Hematopoietic multipotent progenitor cell (in vitro differentiated cells): ENCODE measurements at regions not wholly inside any gene's neighbourhood (a gene's known extent, or its start where the extent isn't known, plus 50 kb on each side); places are given as distances from the start of the nearest gene placed in this dataset.

Experiments used
- DNase-seq, 3 donors: peaks; one replicate each; pipeline ENCODE4 v3.0.0-alpha.2; 2011 to 2015; ENCODE audit warnings: low read depth in 2 of 3, low spot score in 2 of 3

DNA sequence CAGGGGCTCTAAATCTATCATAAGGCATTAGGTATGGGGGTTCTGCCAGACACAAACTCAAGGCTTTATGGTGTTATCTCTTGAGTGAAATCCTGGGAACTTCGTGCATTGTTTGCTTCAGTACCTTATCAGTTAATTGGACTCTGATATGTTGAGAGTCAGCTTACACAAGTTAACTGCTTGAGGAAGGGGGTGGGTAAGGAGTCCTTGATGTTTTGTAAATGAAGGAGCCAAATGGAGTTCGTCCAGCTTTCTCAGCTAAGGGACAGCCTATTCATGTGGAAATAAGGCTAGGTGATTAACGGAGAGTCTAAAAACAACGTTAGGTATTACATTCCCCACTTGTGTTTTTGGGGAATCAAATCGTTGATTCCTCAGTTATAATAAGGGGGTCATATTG is 157.4 kb downstream of the TRIM27 start:
- DNase-seq, result no peak

DNA sequence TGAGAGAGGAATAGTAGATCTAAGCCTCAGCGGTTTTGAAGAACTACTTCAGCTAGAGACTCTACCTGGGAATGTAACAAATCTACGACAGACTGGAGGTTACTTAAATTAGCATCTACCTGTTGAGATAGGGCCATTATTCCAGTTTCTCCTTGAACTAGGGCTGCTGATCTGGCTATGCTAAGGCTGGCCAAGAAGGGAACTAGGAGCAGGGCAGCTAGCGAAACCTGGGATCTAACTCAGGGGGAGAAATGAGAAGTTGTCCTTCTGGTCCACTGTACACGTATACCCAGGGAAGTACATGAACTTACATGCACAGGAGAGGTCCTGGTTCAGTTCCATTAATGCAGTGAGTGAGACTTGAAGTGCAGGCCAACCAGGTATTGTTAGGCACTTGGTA is 156.7 kb downstream of the TRIM27 start:
- no peak for DNase-seq

DNA sequence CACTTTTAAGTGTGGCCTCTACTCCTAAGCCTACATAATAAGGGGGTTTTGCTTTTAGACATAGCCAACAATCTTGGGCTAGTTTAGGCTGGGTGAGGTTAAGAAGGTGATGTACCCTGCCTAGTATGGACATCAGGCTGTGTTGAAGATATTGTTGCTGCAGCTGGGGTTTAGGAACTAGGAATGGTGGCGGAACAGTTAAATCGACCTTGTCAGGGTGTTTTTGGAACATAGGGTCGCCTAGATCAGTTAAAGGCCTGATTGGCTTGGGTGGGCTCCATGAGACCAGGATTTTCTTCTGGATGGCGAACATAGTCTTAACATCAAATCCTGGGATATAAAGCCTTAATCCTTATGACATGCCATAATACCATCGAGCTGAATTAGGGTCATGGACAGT is 156.1 kb downstream of the TRIM27 start:
- DNase-seq, result no peak

DNA sequence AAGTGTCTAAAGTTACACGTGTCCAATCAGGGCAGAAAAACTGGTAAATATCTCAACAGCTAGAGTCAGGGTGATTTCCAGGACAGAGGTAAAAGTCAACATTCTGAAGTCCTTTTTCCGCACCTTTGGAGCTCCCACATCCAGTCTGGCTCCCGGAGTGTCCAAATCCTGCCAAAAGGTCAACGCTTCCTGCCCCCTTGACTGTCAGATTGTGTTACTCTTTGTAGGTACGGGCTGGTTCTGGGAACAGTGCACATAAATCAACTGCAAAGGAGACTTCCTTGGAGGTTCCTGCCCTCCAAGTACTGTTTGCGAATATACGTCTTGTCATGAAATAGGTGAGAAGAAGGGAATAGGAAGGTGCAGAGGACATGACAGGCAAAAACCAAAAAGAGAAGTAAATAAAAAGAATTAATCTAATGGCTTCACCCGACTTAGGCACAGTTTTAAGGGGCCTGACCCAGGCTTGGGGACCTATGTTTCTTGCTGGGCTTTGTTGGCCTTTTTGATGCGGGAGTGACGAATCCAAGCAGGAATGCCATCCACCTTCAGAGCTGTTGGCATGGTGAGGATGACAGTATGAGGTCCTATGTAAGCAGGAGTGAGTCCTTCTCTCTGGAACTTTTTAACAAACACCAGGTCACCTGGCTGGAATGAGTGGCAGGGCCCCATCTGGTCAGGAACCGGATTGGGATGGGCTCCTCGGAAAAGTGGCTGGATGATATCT is 155.4 kb downstream of the TRIM27 start:
- DNase-seq, result no peak

DNA sequence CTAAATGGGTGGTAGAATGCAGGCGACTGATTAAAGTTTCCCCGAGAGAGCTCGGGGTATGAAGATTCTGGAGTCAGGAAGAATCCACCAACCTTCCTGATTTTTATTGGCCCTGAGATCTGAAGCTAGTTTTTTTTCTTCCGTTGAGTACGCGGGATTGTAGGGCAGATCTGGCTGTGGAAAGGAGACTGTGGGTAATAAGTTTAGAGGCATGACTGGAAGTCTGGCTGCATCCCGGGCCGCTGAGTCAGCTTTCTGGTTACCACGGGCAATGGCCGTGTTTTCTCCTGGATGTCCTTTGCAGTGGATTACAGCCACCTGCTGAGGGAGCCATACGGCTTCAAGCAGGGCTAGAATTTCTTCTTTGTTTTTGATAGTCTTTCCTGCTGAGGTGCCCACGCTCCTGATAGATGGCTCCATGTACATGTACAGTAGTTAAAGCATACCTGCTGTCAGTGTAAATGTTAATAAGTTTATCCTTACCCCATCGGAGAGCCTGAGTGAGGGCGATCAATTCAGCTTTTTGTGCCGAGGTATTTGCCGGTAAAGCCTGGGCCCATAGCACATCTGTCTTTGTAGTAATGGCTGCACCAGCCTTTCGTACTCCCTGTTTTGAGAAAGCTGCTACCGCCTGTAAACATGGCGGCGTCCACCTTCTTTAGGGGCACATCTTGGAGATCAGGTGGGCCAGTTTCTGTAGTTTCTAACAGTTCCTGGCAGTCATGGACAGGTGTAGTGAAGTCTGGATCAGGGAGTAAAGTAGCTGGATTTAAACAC is 154.0 kb downstream of the TRIM27 start:
- no peak for DNase-seq

DNA sequence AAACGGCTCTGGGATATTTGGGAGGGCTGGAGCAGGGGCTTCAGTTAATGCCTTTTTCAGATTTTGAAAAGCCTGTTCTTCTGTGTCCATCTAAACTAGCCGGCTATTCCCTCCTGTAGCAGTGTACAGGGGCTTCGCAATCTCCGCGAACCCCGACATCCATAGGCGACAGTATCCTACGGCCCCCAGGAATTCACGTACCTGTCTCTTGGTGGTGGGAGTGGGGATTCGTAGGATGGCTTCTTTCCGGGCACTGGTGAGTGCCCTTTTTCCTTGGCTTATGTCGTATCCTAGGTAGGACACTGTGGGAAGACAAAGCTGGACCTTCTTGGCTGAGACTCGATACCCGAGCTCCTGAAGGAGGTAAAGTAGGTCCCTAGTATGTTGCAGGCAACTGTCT is 153.1 kb downstream of the TRIM27 start:
- DNase-seq, result no peak

DNA sequence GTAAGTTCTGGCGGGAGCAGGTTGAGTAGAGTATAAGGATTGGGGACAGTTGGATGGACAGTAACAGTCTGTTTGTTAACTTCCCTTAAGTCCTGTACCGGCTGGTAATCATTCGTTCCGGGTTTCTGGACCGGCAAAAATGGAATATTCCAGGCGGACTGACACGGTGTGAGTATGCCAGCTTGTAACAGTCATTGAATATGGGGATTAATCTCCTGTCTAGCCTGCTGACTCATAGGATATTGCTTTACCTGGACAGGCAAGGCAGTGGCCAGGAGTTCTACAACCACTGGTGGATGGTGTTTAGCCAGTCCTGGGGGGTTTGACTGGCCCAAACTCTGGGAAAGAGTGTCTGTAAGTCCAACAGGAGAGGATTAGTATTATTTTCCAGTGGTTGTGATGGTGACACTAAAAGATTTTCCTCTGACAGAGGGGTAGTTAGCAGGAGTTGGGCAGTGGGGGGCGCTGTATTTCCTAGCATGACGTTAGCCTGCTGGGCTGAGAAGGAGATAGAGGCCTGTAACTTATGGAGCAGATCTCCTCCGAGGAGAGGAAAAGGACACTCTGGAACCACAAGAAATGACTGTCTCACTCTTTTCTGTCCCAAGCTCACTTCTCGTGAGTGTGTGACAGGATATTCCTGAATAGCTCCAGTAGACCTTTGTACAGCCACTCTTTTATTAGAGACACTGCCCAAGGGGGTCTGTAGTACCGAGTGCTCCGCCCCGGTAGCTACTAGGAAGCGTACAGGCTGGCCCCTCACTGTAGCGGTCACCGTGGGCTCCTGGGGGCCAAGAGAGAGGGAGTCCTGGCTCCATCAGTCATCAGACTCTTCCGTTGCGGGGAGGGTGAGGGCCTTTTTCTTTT is 152.2 kb downstream of the TRIM27 start:
- DNase-seq, result no peak

DNA sequence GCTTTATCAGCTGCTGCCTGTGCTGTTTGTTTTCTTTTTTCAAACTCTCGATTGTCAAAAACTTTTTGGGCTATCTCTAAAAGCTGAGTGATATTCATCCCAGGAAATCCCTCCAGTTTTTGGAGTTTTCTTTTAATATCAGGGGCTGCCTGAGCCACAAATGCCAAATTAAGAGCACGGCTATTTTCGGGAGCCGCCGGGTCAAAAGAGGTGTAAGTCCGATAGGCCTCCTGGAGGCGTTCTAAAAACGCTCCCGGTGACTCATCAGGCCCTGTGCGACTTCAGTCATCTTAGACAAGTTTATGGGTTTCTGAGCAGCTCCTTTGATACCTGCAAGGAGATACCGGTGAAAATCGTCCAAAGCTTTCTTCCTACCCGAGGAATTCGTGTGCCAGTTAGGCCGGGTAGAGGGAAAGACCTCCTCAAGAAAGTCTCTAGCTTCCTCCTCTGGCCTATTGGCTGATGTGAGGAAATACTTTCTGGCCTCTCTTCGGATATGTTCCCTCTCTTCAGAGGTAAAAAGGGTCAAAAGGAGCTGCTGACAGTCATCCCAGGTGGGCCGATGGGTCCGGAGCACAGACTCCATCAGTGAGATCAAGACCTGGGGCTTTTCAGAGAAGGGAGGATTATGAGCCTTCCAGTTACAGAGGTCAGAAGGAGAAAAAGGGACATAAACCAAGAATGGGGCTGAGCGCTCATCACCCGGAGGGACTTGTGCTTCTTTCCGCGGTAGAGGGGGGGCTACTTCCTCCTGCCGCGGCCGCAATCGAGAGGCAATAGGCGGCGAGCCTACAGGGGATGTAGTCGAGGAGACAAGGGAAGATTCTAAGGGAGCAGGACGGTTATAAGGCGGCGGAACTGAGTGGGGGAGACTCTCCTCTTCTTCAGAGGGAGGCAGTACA is 151.1 kb downstream of the TRIM27 start:
- no peak for DNase-seq

DNA sequence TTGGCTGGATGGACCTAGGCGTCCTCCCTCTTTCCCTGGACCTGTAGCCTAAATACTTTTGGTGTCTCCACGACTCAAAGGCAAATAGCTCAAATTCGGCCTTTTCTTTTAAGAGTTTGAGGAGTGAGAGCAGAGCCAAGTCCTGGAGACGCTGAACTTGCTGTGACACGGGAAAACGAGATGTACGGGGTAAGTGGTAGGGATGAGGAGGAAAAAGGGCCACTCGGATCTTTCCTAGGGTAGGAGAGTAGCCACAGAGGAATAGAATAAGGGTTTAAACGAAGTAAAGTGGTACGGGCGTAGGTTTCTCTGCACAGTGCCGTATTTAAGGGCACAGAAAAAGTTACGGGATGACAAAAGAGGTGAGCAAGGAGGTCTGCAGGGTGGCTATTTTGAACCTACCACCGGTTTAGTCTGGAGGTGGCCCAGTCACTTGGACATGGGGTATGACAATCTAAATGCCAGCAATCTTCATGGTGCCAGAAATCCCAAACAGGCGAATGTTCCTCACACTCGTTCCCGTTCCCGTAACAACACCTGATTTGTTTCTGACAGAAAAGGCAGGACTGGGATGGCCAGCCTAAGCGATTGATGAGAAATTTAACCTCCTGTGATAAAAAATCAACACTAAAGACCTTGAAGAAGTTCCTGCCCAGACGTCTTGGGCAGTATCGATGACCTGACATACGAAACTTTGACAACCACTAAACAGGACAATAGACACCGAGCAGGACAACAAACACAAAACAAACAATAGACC is 149.3 kb downstream of the TRIM27 start:
- no peak for DNase-seq

DNA sequence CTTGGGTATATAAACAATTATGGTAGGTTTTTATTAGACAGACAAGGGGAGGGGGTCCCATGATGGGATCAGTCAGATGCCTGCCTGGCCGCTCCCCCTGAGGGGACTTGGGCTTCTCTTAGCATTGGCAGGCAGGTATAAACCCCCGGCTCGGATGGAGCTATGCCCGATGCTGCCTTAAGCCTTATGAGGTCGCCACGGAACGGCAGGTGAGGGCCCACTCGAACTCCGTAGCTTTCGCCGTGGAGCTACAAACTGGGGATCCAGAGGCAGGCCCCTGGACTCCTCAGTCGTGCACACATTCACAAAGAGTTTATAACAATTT is 148.8 kb downstream of the TRIM27 start:
- no peak for DNase-seq

DNA sequence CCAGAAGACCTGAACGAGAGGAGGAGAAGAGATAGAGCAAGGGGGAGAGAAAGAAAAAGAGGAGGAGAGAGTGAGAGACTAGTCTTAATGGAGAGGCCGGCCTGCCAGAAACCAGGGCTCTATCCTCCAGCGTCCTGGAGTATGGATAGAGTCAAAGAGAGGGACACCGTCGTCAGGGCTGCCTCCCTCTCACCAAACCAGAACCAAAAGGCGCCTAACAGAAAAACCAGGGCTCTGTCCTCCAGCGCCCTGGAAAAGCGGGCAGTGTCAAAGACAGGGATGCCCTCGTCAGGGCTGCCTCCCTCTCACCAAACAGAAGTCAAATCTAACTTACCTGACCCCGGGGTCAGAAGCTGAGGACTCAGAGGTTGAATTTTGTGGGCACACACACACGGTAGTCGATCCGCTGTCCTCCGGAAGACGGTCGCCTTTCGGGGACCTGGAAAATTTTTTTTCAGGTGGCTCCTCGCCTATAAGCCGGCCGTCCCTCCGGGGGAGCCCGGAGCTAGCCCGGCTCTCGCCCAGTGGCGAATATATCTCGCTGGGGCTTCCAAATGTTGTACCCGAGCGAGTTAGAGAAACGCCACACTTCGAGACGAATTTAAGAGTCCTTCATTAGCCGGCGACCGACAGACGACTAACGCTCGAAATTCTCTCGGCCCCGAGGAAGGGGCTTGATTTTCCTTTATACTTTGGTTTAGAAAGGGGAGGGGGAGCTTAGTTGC is 148.2 kb downstream of the TRIM27 start:
- no peak for DNase-seq

DNA sequence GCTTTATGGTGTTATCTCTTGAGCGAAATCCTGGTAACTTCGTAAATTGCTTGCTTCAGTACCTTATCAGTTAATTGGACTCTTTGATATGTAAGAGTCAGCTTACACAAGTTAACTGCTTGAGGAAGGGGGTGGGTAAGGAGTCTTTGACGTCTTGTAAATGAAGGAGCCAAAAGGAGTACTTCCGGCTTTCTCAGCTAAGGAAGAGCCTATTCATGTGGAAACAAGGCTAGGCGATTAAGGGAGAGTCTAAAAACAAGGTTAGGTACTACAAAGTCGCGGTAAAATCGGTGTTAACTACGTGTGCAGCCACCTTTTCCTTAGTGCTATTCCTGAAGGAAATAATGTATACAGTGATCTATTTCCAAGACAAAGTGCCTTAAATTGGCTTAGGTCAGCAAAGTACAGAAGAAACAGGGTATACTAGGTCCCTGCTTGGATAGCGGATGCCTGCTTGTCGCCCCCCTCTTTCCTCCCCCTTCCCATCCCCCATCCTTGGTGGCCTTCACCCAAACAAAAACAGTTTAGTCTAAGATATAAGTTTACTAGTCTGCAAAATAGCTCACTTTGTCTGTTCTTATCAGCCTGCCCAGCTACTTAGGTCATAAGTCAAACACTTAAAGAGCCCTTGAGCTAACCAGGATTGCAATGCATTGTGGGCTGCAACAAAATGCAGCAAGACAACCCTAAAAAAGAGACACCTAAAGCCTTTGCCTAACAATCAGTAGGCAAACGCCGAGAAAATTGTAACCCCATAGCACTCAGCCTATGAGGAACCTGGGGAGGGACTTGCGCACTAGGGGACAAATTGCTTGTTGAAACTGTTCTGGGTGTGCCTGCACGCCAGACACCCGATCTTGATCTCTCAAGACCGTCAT is 147.3 kb downstream of the TRIM27 start:
- no peak for DNase-seq

DNA sequence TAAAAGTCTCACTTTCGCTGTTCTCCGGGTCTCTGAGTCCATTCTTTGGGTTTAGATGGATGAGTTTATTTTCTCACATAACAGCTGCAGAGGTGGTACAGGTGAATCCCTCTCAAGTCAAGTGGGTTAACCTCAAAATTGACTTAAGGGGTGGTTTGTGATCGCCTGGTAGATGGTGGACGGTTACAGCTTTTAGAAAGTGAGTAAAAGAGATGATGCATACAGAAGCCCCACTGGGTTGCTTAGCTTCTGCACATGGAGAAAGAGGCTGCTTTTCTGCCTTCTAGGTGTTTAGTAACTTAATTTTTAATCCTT is 146.7 kb downstream of the TRIM27 start:
- no peak for DNase-seq

DNA sequence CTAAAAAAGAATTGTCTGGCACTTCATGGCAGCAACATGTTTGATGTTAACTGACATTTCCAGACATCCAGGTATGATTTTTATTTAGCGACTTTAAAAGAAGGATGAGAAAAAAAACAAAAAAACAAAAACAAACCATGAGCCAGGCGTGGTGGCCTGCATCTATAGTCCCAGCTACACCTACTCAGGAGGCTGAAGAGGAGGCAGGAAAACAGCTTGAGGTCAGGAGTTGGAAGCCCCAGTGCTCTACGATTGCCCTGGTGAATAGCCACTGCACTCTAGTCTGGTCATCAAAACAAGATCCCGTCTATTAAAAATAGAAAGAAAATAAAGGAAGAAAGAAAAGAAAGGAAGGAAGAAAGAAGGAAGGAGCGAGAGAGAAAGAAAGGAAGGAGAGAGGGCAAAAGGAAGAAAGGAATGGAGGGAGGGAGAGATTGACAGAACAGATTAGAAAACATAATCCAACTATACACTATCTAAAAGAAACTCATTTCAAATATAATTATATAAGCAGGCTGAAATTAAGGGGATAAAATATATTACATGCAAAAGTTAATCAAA is 141.6 kb downstream of the TRIM27 start:
- no peak for DNase-seq

DNA sequence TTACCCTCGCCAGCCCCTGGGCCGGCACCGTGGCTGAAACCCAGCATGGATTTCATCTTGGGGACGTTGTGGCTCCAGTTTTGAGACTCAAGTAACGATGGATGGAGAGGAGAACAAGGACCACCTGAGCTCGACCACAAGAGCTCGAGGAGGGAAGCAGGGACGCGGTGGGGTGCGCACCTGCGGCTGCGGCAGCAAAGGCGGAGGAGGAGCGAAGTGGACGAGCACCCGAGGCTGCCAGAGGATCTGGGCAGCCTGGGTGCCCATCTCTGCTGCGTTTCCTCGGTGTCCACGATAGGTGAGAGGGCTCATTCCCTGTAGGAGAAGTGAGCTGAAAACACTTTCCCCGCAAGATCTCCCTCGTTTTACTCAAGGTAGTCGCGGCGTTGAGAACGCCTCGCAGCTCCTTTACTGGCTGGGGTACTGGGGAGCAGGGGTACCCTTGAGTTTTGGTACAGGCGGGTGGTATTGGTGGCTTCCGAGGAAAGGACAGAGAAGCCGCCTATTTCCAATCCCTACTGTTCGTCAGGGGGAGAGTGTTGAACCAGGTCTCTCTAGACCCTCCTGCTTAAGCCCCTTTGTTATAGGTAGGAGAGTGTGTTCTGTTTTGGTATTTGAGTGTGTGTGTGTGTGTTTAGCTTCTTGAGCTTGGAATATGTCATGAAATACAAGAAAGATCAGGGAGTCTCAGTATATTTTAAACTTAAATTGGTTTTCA is 137.7 kb downstream of the TRIM27 start:
- no peak for DNase-seq

DNA sequence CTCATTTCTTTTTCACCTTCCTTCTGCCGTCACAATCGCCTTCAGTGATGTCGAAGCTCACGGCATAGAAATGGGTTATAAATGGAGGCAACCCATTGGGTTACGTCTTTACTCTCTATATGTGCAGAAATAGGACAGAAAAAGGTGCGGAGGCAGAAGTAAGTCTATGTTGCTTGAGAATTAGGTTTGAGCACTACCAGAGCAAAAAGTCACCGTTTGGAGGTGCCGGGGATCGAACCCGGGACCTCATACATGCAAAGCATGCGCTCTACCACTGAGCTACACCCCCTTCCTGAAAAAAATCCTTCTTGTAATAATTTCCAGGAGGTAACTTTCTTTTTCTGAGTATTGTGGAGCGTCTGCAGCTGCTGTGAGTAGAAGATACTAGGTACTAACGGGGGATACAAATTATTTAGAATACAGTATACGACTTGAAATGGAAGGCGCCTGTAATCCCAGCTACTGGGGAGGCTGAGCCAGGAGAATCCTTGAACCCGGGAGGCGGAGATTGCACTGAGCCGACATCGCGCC is 134.2 kb downstream of the TRIM27 start:
- peak in 1 of 3 donors; percentile 65 for DNase-seq

DNA sequence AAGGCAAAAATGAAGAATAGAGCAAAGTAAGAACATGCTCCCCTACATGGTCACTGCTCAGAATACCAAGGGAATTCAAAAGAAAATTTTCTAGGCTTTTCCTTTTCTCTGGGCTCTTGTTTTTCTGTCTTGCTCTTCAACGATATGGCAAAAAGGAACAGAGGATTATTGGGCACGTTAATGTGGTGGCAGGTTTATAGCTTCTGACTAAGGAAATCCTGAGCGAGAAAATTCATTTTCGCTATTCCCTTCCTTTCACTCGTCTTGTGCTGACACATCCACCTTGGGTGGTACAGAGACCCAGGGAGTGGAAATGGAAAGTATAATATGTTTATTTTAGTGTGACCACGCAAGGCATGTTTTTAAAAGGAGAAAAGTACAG is 132.8 kb downstream of the TRIM27 start:
- no peak for DNase-seq
